NCI-H1105 treated with DMSO at 0.1 percent for 48 hours (cell line): ENCODE measurements at regions not wholly inside any gene's neighbourhood (a gene's known extent, or its start where the extent isn't known, plus 50 kb on each side); places are given as distances from the start of the nearest gene placed in this dataset.

ENCODE experiments used
- DNase-seq: peaks from one replicate; lab custom pipeline; 2025; lab: John Stamatoyannopoulos, UW

DNA sequence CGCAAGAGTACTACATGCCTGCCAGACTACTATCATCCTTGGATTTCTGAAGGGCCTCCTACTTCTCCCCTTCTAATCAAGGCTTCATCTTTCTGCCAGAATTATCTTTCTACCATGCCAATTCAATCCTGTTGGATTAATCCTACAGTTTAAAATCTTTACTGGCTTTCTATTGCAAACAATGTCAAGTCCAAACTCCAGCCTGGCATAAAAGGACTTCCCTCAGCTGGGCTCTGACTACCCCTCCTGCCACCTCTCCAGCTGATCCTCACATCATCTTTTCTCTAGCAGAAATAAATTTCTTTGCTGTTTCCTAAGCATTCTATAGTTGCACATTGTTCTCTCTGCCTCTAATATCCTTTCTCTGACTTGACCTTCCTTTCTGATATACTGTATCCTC, 119.7 kb upstream of the RAD23B start:
- no peak for DNase-seq

GRCh38 chr9:107169796-107170195, 113.3 kb upstream of the RAD23B start:
- DNase-seq = no peak

GRCh38 chr9:107170801-107171200, 112.3 kb upstream of the RAD23B start:
- no peak for DNase-seq

DNA sequence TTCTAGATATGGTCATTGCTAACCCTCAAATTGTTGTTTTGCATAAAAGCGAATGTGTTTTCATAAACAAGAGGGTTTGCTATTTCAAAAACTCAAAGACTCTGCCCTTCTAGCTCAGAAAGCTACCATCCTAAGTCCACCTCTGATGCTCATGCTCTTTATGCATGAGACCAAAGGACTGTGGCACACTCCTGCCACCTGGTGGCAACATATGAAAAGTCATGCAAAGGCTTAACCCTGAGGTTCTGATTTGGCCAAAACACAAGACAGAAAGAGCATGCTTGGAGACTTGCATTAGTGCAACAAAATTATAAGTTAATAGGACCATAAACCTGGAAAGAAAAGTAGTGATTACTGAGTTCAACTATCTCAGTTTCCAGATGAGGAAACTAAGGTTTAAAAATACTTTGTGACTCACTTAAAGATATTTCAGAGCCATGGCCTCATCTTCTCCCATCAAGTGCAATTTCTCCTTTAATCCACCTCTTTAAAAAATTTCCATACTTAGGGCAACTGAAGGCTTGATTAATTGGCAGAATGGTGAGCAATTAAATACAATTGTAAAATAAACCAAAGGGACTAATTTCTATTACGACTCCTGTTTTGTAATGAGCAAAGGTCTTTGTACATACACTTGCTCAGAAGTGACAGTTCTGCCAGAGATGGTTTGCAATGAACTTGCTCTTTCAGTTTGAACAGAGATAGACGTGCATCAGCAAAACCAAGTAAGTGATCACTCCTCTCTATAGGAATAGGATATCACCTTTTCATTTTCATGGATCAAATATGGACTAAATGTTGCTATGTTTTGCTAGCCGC, 110.7 kb upstream of the RAD23B start:
- peak; percentile 65 for DNase-seq

- DNase-seq = no peak
Measured at GRCh38 chr9:107172979-107173347, 110.1 kb upstream of the RAD23B start.

- no peak for DNase-seq
Measured at GRCh38 chr9:107173422-107174180, 109.5 kb upstream of the RAD23B start.

DNA sequence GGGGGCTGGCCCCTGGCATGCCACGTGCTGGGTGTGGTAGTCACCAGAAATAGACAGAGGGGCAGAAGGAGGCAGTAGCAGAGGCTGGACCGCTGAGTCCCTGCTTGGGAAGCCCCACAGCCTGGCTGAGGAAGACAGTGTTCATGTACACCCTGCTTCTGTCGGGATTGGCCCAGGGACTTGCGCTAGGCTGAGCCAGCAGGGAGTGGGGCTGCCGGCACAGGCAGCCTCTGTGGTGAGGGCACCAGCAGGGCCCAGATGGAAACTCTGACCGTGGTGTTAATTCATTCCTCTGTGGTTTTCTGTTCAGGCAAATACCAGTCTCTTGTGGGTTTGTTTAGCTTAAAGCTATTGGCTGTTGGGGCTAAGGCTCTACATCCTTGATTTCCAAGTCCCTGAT, 108.6 kb upstream of the RAD23B start:
- DNase-seq = no peak

DNA sequence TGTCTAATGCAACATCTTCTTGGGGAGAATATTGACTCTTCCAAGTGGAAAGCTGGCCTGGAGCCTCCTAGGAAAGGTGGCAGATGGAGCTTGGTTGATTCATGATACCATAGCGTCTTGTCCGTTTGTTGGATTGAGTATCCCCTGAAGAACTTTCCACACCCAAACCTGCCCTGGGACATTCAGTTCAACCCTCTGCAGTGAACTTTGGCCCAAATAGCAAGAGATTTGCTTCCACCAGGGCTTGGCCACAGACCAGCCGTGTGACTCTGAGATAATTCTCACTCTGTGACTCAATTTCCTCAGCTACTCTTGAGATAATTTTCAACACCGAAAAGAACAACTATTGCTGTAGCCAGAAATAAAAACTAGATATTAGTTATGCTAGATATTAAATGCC, 108.0 kb upstream of the RAD23B start:
- DNase-seq = no peak

- no peak for DNase-seq
Measured at GRCh38 chr9:107175816-107176435, 107.2 kb upstream of the RAD23B start.

- no peak for DNase-seq
Measured at GRCh38 chr9:107176436-107177151, 106.5 kb upstream of the RAD23B start.

GRCh38 chr9:107177243-107177839, 105.7 kb upstream of the RAD23B start:
- no peak for DNase-seq

GRCh38 chr9:107177857-107178256, 105.2 kb upstream of the RAD23B start:
- no peak for DNase-seq

- no peak for DNase-seq
Measured at GRCh38 chr9:107178293-107178692, 104.8 kb upstream of the RAD23B start.

DNA sequence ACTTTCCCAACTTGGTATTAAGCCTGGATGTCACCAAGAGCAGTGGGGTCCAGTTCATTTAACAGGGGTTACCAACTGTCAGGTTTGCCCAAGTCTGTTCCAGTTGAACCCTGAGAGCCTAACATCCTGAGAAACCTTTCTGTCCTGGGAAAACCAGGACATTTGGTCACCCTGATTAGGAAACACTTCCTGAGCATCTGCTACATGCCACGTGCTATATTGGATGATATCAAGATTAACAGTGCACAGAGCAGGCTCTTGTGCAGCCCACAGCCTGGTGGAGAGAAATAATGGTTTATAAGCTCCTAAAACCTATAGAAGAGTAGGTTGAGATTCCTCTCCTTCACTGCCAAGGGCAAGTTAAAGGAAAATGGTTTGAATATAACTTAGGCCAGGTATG, 102.9 kb upstream of the RAD23B start:
- no peak for DNase-seq

GRCh38 chr9:107183176-107183575, 99.9 kb upstream of the RAD23B start:
- DNase-seq = no peak

DNA sequence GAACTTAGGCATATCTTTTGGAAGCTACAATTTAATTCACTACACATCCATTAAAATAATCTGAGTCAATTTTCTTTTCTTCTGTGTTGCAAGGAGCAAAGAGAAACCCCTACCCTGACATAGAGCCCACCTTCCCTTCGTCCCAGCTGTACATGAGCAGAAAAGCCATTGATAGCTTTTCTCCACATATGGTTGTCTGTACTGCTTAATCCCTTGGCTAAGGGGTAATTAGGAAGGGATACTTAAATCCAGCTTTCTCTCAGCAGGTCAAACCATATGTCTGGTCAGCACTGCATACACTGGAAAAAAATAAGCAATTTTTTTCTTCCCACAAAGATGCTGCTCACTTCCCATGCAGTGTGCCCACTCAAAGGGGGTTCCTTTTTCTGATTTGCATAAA, 94.7 kb upstream of the RAD23B start:
- no peak for DNase-seq

GRCh38 chr9:107190061-107190935, 92.8 kb upstream of the RAD23B start:
- peak; percentile 80 for DNase-seq

DNA sequence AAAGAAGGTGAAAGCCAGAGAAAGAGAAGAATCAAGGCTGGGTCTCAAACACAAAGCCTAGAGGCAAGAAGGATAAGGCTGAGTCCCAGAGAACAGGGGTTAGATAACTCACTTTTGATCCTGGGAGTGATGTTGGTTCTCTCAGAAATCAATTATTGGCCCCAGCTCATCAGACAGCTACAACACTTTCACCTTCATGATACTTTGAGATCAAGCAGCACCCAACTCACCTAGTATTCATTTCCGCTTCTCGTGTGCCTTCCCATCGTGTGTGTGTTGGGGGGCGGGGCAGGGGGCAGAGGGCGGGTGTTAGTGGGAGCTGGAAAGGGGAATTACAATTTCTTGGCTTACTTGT, 92.2 kb upstream of the RAD23B start:
- no peak for DNase-seq

DNA sequence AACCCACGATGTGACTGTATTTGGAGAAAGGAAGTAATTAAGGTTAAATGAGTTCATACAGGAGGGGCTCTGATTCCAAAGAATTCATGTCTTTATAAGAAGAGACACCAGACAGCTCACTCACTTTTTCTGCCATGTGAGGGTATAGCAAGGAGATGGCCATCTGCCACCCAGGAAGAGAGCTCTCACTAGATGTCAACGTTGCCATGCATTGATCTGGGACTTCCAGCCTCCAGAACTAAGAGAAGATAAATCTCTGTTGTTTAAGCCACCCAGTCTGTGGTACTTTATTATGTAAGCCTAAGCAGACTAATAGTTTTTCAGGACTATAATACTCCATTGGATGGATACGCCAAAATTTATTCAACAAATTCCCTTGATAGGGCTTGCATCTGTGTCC, 89.8 kb upstream of the RAD23B start:
- DNase-seq = no peak

DNA sequence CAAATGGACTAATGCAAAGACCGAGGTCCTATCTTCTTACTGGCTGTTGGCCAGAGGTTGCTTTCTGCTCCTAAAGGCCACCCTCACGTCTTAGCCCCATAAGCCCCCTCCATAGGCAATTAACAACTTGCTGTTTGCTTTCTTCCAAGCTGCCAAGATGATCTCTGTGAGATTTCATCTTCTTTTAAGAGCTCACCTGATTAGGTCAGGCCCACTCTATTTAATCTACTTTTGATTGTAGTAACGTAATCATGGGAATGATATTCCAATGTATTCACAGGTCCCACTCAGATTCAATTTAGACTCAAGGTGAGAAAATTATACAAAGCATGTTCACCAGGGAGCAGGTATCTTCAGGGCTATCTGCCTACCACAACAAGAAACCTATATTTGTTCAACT, 84.4 kb upstream of the RAD23B start:
- DNase-seq = no peak

DNA sequence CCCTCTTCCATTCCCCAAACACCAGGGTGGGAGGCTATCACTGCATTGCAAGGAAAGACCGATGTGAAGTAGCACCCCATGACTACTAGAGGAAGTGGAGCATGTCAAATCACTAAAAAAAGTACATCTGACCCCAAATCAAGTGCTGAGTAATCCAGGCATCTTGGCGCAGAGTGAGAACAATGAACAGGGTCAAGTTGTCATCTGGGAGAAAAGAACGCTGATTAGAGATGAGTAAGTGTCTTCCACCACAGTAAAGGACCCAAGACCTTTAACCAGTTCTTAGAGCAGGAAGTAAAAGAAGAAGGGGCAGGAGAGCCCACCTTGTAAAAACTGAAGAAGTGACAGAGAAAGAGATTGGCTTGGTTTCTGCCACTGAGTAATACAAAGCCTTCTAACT, 75.0 kb upstream of the RAD23B start:
- DNase-seq = no peak
